ENCODE measurements at regions not wholly inside any gene's neighbourhood (a gene's known extent, or its start where the extent isn't known, plus 50 kb on each side); places are given as distances from the start of the nearest gene placed in this dataset.

- TF ChIP-seq CTCF (IDR thresholded peaks at IDR 0.05) (peak; percentile 60), ZFX (IDR thresholded peaks at IDR 0.05; ENCODE audit: borderline replicate concordance) (no peak)
- H3K27ac ChIP-seq, result no peak overlapping the region
These were observed 433.6 kb downstream of the MAGEB5 start for GRCh38 chrX:26649534-26649933.

GRCh38 chrX:26631385-26631784 is 415.4 kb downstream of the MAGEB5 start:
- TF ChIP-seq CTCF (IDR thresholded peaks at IDR 0.05) (no peak), ZFX (IDR thresholded peaks at IDR 0.05; ENCODE audit: borderline replicate concordance) (no peak)
- no peak overlapping the region for H3K27ac ChIP-seq

DNA sequence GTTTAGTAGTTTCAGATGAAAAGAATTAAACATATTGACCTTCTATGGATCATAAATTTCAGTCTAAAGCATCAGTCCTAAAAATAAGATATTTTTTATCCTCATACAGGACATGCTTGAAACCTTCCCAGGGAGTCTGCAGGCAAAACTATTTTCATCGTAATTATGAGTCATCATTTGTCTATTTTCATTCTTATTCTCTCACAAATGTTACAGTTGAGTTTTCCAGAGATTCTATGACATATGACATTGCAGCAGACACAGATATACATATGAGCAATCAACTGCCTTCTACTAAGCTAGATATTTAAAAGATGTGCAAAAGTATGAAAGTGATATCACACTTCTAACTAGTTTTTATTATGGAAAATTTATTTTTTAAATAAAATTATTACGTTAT is 398.0 kb downstream of the MAGEB5 start:
- TF ChIP-seq CTCF (IDR thresholded peaks at IDR 0.05), result no peak
- H3K27ac ChIP-seq, result no peak overlapping the region

- H3K27ac ChIP-seq, result no peak overlapping the region
- TF ChIP-seq ZFX (IDR thresholded peaks at IDR 0.05; ENCODE audit: borderline replicate concordance), result no peak
- no peak for TF ChIP-seq CTCF (IDR thresholded peaks at IDR 0.05)
These were observed 391.0 kb downstream of the MAGEB5 start for GRCh38 chrX:26606971-26607370.

- TF ChIP-seq ZFX (IDR thresholded peaks at IDR 0.05; ENCODE audit: borderline replicate concordance), result no peak
- TF ChIP-seq CTCF (IDR thresholded peaks at IDR 0.05), result no peak
These were observed 382.0 kb downstream of the MAGEB5 start for GRCh38 chrX:26597981-26598380.

GRCh38 chrX:26590849-26591248 is 374.9 kb downstream of the MAGEB5 start:
- H3K27ac ChIP-seq, result no peak overlapping the region
- no peak for TF ChIP-seq ZFX (IDR thresholded peaks at IDR 0.05; ENCODE audit: borderline replicate concordance)
- TF ChIP-seq CTCF (IDR thresholded peaks at IDR 0.05), result no peak

More at GRCh38 chrX:26597981-26598380, 382.0 kb downstream of the MAGEB5 start:
- no peak overlapping the region for H3K27ac ChIP-seq

GRCh38 chrX:26586570-26586969 is 370.6 kb downstream of the MAGEB5 start:
- no peak overlapping the region for H3K27ac ChIP-seq
- TF ChIP-seq CTCF (IDR thresholded peaks at IDR 0.05) (no peak), ZFX (IDR thresholded peaks at IDR 0.05; ENCODE audit: borderline replicate concordance) (no peak)
